Fibroblast of villous mesenchyme (primary cell): ENCODE measurements at regions not wholly inside any gene's neighbourhood (a gene's known extent, or its start where the extent isn't known, plus 50 kb on each side); places are given as distances from the start of the nearest gene placed in this dataset. TPM values are rescaled to one million over a fixed set of nuclear protein-coding genes. Genes with fewer than 3 reads are reported as not detected.

Experiments
- small RNA-seq: library from RNA; depleted of rRNA; stranded (forward); fragments of <200 nt; gene quantifications from one replicate; pipeline ENCODE3, GENCODE V24; 2012

Small RNAs in the stretch of these regions (small RNA-seq; reads per million reads assigned to genes)
- not detected for gene AC011611.1
- not detected for gene AC011611.6
- not detected for gene RF00156
- gene RN7SL734P, result not detected
